Activated CD4-positive, CD25-positive, alpha-beta regulatory T cell treated with anti-CD3 and anti-CD28 coated beads, Interleukin-2, amount 50 U/mL, for 24 hours (primary cell): ENCODE measurements at regions not wholly inside any gene's neighbourhood (a gene's known extent, or its start where the extent isn't known, plus 50 kb on each side); places are given as distances from the start of the nearest gene placed in this dataset.

Experiments used
- ATAC-seq, 2 donors: fragments of 150-1000 bp; cut with Tn5 transposase; one replicate each; pipeline ENCODE4 v1.10.0; 2021; ENCODE audit warnings: mild to moderate bottlenecking in 1 of 2, moderate library complexity in 1 of 2

- ATAC-seq = no peak
These were observed 58.6 kb downstream of the PHETA1 start for GRCh38 chr12:111310076-111310870.

- no peak for ATAC-seq
These were observed 59.3 kb downstream of the PHETA1 start for GRCh38 chr12:111309584-111309983.

- ATAC-seq = no peak
These were observed 60.4 kb downstream of the PHETA1 start for GRCh38 chr12:111308473-111308872.

GRCh38 chr12:111304642-111305071 is 64.2 kb downstream of the PHETA1 start:
- ATAC-seq = no peak

GRCh38 chr12:111303531-111303930 is 65.4 kb downstream of the PHETA1 start:
- no peak for ATAC-seq

- ATAC-seq = no peak
These were observed 70.1 kb downstream of the PHETA1 start for GRCh38 chr12:111298582-111299436.

- no peak for ATAC-seq
These were observed 71.0 kb downstream of the PHETA1 start for GRCh38 chr12:111297703-111298426.

GRCh38 chr12:111296906-111297463 is 71.9 kb downstream of the PHETA1 start:
- no peak for ATAC-seq

GRCh38 chr12:111295176-111295575 is 73.7 kb downstream of the PHETA1 start:
- no peak for ATAC-seq

GRCh38 chr12:111293266-111294009 is 75.5 kb downstream of the PHETA1 start:
- ATAC-seq = no peak

GRCh38 chr12:111291357-111291756 is 77.5 kb downstream of the PHETA1 start:
- no peak for ATAC-seq

GRCh38 chr12:111288771-111289170 is 80.1 kb downstream of the PHETA1 start:
- no peak for ATAC-seq

- ATAC-seq = no peak
These were observed 81.6 kb downstream of the PHETA1 start for GRCh38 chr12:111287125-111287900.

- no peak for ATAC-seq
These were observed 83.7 kb downstream of the PHETA1 start for GRCh38 chr12:111285200-111285599.

GRCh38 chr12:111284709-111285108 is 84.2 kb downstream of the PHETA1 start:
- no peak for ATAC-seq

- ATAC-seq = no peak
These were observed 84.9 kb downstream of the PHETA1 start for GRCh38 chr12:111283966-111284365.

GRCh38 chr12:111283521-111283920 is 85.4 kb downstream of the PHETA1 start:
- ATAC-seq = no peak

GRCh38 chr12:111277570-111277969 is 91.3 kb downstream of the PHETA1 start:
- no peak for ATAC-seq

GRCh38 chr12:111276146-111276545 is 92.7 kb downstream of the PHETA1 start:
- ATAC-seq = no peak

- no peak for ATAC-seq
These were observed 93.6 kb downstream of the PHETA1 start for GRCh38 chr12:111275308-111275707.

- no peak for ATAC-seq
These were observed 94.1 kb downstream of the PHETA1 start for GRCh38 chr12:111274777-111275176.
